A673 (cell line): ENCODE measurements at regions not wholly inside any gene's neighbourhood (a gene's known extent, or its start where the extent isn't known, plus 50 kb on each side); places are given as distances from the start of the nearest gene placed in this dataset.

Experiments
- BruUV-seq: library from RNA; stranded (reverse); fragments of 400-500 nt; replicated peaks from 2 replicates; lab custom pipeline; 2021; lab: Mats Ljungman, UMichigan
- CTCF ChIA-PET: fragments of 300-600 bp; sonication (Branson Sonifier 250); formaldehyde crosslinking; loops from one replicate; lab custom pipeline; 2022; ENCODE audit warnings: antibody characterized with exemption; lab: Charles Lee
- POLR2A ChIA-PET: fragments of 300-600 bp; sonication (Branson Sonifier 250); formaldehyde crosslinking; loops from one replicate; lab custom pipeline; 2022; ENCODE audit warnings: antibody characterized with exemption; ENCODE audit not compliant: low non-redundant PET; lab: Charles Lee
- DNase-seq: peaks from one replicate; pipeline ENCODE4 v3.0.0-alpha.2; 2015; ENCODE audit warnings: low spot score
- H3K27ac ChIP-seq: fragments of 200-600 bp; sonication (generic); 2 replicates; pipeline ENCODE4 v1.5.1; 2016; ENCODE audit warnings: mixed run types, low read depth, mild to moderate bottlenecking, mixed read lengths, antibody characterized with exemption, low read length; ENCODE audit not compliant: poor library complexity, severe bottlenecking
- H3K27me3 ChIP-seq: fragments of 200-600 bp; sonication (generic); replicated peaks from 2 replicates; pipeline ENCODE4 v1.6.1; 2017; ENCODE audit warnings: mixed run types, low read depth, mild to moderate bottlenecking, mixed read lengths, antibody characterized with exemption, low read length; ENCODE audit not compliant: insufficient read depth, poor library complexity
- H3K36me3 ChIP-seq: fragments of 200-600 bp; sonication (generic); 2 replicates; pipeline ENCODE4 v1.6.1; 2016; ENCODE audit warnings: mixed run types, mild to moderate bottlenecking, mixed read lengths, antibody characterized with exemption, low read length; ENCODE audit not compliant: insufficient read depth, poor library complexity, severe bottlenecking
- H3K4me1 ChIP-seq: fragments of 200-600 bp; sonication (generic); 2 replicates; pipeline ENCODE4 v1.6.1; 2017; ENCODE audit warnings: mixed run types, mild to moderate bottlenecking, mixed read lengths, antibody characterized with exemption, low read length; ENCODE audit not compliant: insufficient read depth, poor library complexity, severe bottlenecking
- H3K4me3 ChIP-seq: fragments of 200-600 bp; sonication (generic); 2 replicates; pipeline ENCODE4 v1.5.1; 2016; ENCODE audit warnings: low read depth, mixed run types, mild to moderate bottlenecking, mixed read lengths, low read length; ENCODE audit not compliant: poor library complexity, severe bottlenecking
- H3K9me3 ChIP-seq: fragments of 200-600 bp; sonication (generic); 2 replicates; pipeline ENCODE4 v1.6.1; 2016; ENCODE audit warnings: mixed run types, low read depth, mild to moderate bottlenecking, mixed read lengths, antibody characterized with exemption, low read length; ENCODE audit not compliant: poor library complexity, severe bottlenecking
- CTCF ChIP-seq: fragments of 300-800, 200-600 bp; sonication (generic); conservative IDR thresholded peaks from 2 replicates; pipeline ENCODE4 v1.5.1; 2017; ENCODE audit warnings: low read depth, mild to moderate bottlenecking, antibody characterized with exemption, low read length, moderate library complexity, mixed read lengths
- EZH2 ChIP-seq: fragments of 200-600 bp; sonication (generic); IDR thresholded peaks from 2 replicates; pipeline ENCODE4 v1.6.1; 2017; ENCODE audit warnings: borderline replicate concordance, low read depth, mild to moderate bottlenecking, mixed read lengths, antibody characterized with exemption, low read length; ENCODE audit not compliant: poor library complexity, severe bottlenecking
- intact Hi-C: fragments of 100-400 bp; cut with micrococcal nuclease; formaldehyde crosslinking; loops from one replicate; pipeline ENCODE4 v1.10.0; 2022; ENCODE audit not compliant: unreplicated experiment

DNA sequence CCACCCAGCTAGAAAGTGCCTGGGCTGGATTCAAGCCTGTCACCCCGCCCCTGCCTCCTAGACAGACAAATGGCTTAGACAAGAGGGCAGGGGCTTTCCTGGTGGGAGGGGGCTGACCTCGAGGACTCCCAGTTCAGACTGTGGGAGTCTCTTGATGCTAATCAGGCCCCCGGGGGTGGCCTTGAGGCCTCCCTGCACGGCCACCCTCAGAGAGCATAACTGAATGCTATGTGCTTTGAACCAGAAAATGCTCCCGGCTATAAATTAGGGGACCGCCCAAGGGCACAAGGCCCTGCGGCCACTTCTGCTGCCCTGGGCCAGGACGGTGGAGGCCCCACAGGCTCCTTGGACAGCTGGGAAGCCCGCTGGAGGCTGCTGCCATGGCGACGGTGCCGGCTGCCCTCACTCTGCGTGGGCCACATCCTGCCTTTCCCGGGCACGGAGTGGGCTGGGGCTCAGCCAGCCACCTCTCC is 111.0 kb upstream of the NCOR2 start:
- Histone ChIP-seq H3K4me1 (peaks cover 21% of the 10 kb centered on the region), H3K36me3 (no peaks in the 10 kb centered on the region), H3K27me3 (no peaks in the 10 kb centered on the region), H3K9me3 (no peaks in the 10 kb centered on the region), H3K27ac (no peak overlapping the region), H3K4me3 (no peak overlapping the region)
- intact Hi-C loops: no loop called here
- ChIA-PET CTCF (no interaction called here), POLR2A (no interaction called here)
- no TSS peak for BruUV-seq
- no peak for TF ChIP-seq CTCF
- DNase-seq: no peak

GRCh38 chr12:124677552-124678356 is 110.3 kb upstream of the NCOR2 start:
- H3K4me1 ChIP-seq: peaks cover 16% of the 10 kb centered on the region
- ChIA-PET POLR2A (no interaction called here), CTCF (no interaction called here)
- no peak overlapping the region for H3K27ac ChIP-seq
- intact Hi-C loops: no loop called here
- TF ChIP-seq CTCF (no peak), EZH2 (no peak)
- H3K9me3 ChIP-seq: no peaks in the 10 kb centered on the region
- no TSS peak for BruUV-seq
- DNase-seq: no peak
- H3K27me3 ChIP-seq: no peaks in the 10 kb centered on the region
- no peak overlapping the region for H3K4me3 ChIP-seq
- H3K36me3 ChIP-seq: no peaks in the 10 kb centered on the region

- intact Hi-C loops: no loop called here
- no peaks in the 10 kb centered on the region for H3K27me3 ChIP-seq
- no peaks in the 10 kb centered on the region for H3K9me3 ChIP-seq
- H3K27ac ChIP-seq: peak overlapping the region; percentile 32
- peaks cover 16% of the 10 kb centered on the region for H3K4me1 ChIP-seq
- CTCF ChIA-PET: interaction anchor here (0.5 kb wide), 1 partner anchor 42 kb away, joined by 6 read pairs; no protein-coding TSS in a partner anchor
- POLR2A ChIA-PET: no interaction called here
- H3K4me3 ChIP-seq: no peak overlapping the region
- H3K36me3 ChIP-seq: no peaks in the 10 kb centered on the region
- no TSS peak for BruUV-seq
- no peak for DNase-seq
- TF ChIP-seq EZH2 (no peak), CTCF (no peak)
These were observed 109.5 kb upstream of the NCOR2 start for GRCh38 chr12:124676714-124677462.
